Hepatocyte (in vitro differentiated cells): ENCODE measurements at regions not wholly inside any gene's neighbourhood (a gene's known extent, or its start where the extent isn't known, plus 50 kb on each side); places are given as distances from the start of the nearest gene placed in this dataset.

Experiments used
- DNase-seq: peaks from one replicate; pipeline ENCODE4 v3.0.0-alpha.2; 2016; ENCODE audit warnings: low spot score
- H2AFZ ChIP-seq: fragments of 200-600 bp; sonication (generic); 2 replicates; pipeline ENCODE4 v1.6.0; 2016; ENCODE audit warnings: antibody characterized with exemption, mild to moderate bottlenecking
- H3K27ac ChIP-seq: fragments of 200-600 bp; sonication (generic); 2 replicates; pipeline ENCODE4 v1.5.1; 2016; ENCODE audit warnings: mild to moderate bottlenecking
- H3K27me3 ChIP-seq: fragments of 200-600 bp; sonication (generic); 2 replicates; pipeline ENCODE4 v1.6.1; 2016
- H3K36me3 ChIP-seq: fragments of 200-600 bp; sonication (generic); replicated peaks from 2 replicates; pipeline ENCODE4 v1.5.1; 2016; ENCODE audit warnings: low read depth; ENCODE audit not compliant: insufficient read depth
- H3K4me1 ChIP-seq: fragments of 200-600 bp; sonication (generic); 2 replicates; pipeline ENCODE4 v1.5.1; 2016; ENCODE audit warnings: mild to moderate bottlenecking, moderate library complexity; ENCODE audit not compliant: insufficient read depth
- H3K4me2 ChIP-seq: fragments of 200-600 bp; sonication (generic); 2 replicates; pipeline ENCODE4 v1.6.0; 2016
- H3K4me3 ChIP-seq: fragments of 200-600 bp; sonication (generic); 2 replicates; pipeline ENCODE4 v1.5.1; 2016; ENCODE audit warnings: mild to moderate bottlenecking
- H3K79me2 ChIP-seq: fragments of 200-600 bp; sonication (generic); 2 replicates; pipeline ENCODE4 v1.6.0; 2017; ENCODE audit warnings: mild to moderate bottlenecking
- H3K9me2 ChIP-seq: fragments of 200-600 bp; sonication (generic); replicated peaks from 2 replicates; pipeline ENCODE4 v1.6.0; 2017; ENCODE audit warnings: mild to moderate bottlenecking; ENCODE audit not compliant: insufficient read depth
- H3K9me3 ChIP-seq: fragments of 200-600 bp; sonication (generic); 2 replicates; pipeline ENCODE4 v1.5.1; 2016; ENCODE audit warnings: low read depth, mild to moderate bottlenecking
- H4K20me1 ChIP-seq: fragments of 200-600 bp; sonication (generic); 2 replicates; pipeline ENCODE4 v1.6.0; 2016; ENCODE audit warnings: mild to moderate bottlenecking; ENCODE audit not compliant: insufficient read depth, poor library complexity, severe bottlenecking
- EZH2 ChIP-seq: fragments of 200-600 bp; sonication (generic); IDR thresholded peaks from 2 replicates; pipeline ENCODE4 v1.6.1; 2016; ENCODE audit warnings: antibody characterized with exemption, mild to moderate bottlenecking, borderline replicate concordance
- EZH2phosphoT487 ChIP-seq: fragments of 200-600 bp; sonication (generic); IDR thresholded peaks from one replicate; pipeline ENCODE4 v1.6.1; 2018; ENCODE audit warnings: antibody characterized with exemption, mild to moderate bottlenecking, low read depth, moderate library complexity; ENCODE audit not compliant: unreplicated experiment, severe bottlenecking
- WGBS: methylation state at CpG from one replicate; pipeline ENCODE4 v1.1.6; 2016; ENCODE audit warnings: low lambda C conversion rate; ENCODE audit errors: missing lambda C conversion rate; 5-methylcytosine and 5-hydroxymethylcytosine counted together
- TF ChIP-seq, protein P1 (sequence below): fragments of 200-600 bp; sonication (generic); IDR thresholded peaks from 2 replicates; pipeline ENCODE4 v1.5.1; 2016; ENCODE audit warnings: antibody characterized with exemption, mild to moderate bottlenecking; ENCODE audit not compliant: poor library complexity

DNA sequence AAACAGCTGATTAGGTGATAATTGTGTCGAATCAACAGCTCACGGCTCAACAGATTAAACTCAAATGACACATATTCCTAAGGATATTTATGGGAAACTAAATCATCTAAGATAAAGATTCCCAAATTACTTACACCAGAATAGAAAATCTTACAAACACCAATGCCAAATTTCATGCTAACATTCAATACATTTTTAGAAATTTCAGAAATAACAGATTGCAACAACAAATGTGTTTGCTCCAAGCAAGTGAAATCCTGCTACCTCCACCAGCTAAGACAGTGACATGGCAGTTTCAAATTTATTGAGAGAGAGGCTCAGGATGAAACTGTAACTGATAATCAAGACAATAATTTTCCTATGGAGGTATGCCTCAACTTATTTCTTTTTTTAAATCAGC lies 65.0 kb upstream of the EPB41L3 start:
- Histone ChIP-seq H3K4me3 (no peak overlapping the region), H3K9me3 (no peaks in the 10 kb centered on the region), H4K20me1 (no peaks in the 10 kb centered on the region), H3K4me2 (no peak overlapping the region), H2AFZ (no peak overlapping the region), H3K36me3 (no peaks in the 10 kb centered on the region), H3K27me3 (no peaks in the 10 kb centered on the region), H3K4me1 (no peaks in the 10 kb centered on the region), H3K27ac (no peak overlapping the region), H3K79me2 (no peaks in the 10 kb centered on the region), H3K9me2 (no peaks in the 10 kb centered on the region)
- no peak for DNase-seq
- WGBS: 85% methylated on average over 2 of the region's 2 CpGs
- no peak for TF ChIP-seq EZH2phosphoT487
- TF ChIP-seq EZH2: no peak
- TF ChIP-seq, protein P1, sequence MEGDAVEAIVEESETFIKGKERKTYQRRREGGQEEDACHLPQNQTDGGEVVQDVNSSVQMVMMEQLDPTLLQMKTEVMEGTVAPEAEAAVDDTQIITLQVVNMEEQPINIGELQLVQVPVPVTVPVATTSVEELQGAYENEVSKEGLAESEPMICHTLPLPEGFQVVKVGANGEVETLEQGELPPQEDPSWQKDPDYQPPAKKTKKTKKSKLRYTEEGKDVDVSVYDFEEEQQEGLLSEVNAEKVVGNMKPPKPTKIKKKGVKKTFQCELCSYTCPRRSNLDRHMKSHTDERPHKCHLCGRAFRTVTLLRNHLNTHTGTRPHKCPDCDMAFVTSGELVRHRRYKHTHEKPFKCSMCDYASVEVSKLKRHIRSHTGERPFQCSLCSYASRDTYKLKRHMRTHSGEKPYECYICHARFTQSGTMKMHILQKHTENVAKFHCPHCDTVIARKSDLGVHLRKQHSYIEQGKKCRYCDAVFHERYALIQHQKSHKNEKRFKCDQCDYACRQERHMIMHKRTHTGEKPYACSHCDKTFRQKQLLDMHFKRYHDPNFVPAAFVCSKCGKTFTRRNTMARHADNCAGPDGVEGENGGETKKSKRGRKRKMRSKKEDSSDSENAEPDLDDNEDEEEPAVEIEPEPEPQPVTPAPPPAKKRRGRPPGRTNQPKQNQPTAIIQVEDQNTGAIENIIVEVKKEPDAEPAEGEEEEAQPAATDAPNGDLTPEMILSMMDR: no peak

- 74% methylated on average over 6 of the region's 6 CpGs for WGBS
- no peaks in the 10 kb centered on the region for H3K4me1 ChIP-seq
- no peaks in the 10 kb centered on the region for H3K9me3 ChIP-seq
- no peaks in the 10 kb centered on the region for H3K79me2 ChIP-seq
- H3K27ac ChIP-seq: no peak overlapping the region
- no peak overlapping the region for H2AFZ ChIP-seq
- no peaks in the 10 kb centered on the region for H3K9me2 ChIP-seq
- TF ChIP-seq EZH2phosphoT487 (no peak), EZH2 (no peak)
- TF ChIP-seq, protein P1: no peak
- H4K20me1 ChIP-seq: no peaks in the 10 kb centered on the region
- DNase-seq: no peak
- no peaks in the 10 kb centered on the region for H3K36me3 ChIP-seq
- no peaks in the 10 kb centered on the region for H3K27me3 ChIP-seq
- no peak overlapping the region for H3K4me3 ChIP-seq
- H3K4me2 ChIP-seq: no peak overlapping the region
Observed at GRCh38 chr18:5606951-5607350, 63.2 kb upstream of the EPB41L3 start.

- Histone ChIP-seq H3K4me3 (no peak overlapping the region), H3K4me1 (peaks cover 5% of the 10 kb centered on the region), H3K4me2 (no peak overlapping the region), H3K79me2 (no peaks in the 10 kb centered on the region), H3K9me3 (no peaks in the 10 kb centered on the region), H3K36me3 (no peaks in the 10 kb centered on the region), H3K9me2 (no peaks in the 10 kb centered on the region), H2AFZ (no peak overlapping the region), H3K27ac (no peak overlapping the region), H4K20me1 (no peaks in the 10 kb centered on the region), H3K27me3 (no peaks in the 10 kb centered on the region)
- no peak for DNase-seq
- WGBS: 66% methylated on average over 2 of the region's 2 CpGs
- TF ChIP-seq, protein P1: no peak
- TF ChIP-seq EZH2phosphoT487: no peak
- TF ChIP-seq EZH2: no peak
Observed at GRCh38 chr18:5604778-5605177, 61.0 kb upstream of the EPB41L3 start.

DNA sequence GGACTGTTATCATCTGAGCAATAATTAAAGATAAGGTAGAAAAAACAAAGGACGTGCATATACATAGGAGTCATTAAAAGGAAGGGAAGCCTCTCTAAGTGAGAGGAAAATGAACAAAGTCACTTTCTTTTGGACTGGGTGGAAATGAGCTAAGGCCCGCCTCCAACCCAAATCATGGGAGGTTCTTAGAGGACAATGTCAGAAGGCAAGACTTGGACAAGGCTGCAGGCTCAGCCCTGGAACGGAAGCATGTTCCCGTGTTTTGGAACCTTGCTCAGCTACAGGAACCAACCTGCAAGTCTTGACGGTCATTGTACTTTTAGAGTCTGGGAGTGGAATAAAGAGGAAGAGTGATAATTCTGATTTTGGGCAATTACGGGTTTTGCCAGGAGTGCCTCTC lies 59.4 kb upstream of the EPB41L3 start:
- H3K79me2 ChIP-seq: no peaks in the 10 kb centered on the region
- no peaks in the 10 kb centered on the region for H3K9me2 ChIP-seq
- no peak overlapping the region for H2AFZ ChIP-seq
- no peak overlapping the region for H3K4me2 ChIP-seq
- H3K27ac ChIP-seq: no peak overlapping the region
- WGBS: 86% methylated on average over 6 of the region's 6 CpGs
- no peak overlapping the region for H3K4me3 ChIP-seq
- H3K27me3 ChIP-seq: no peaks in the 10 kb centered on the region
- no peaks in the 10 kb centered on the region for H3K9me3 ChIP-seq
- TF ChIP-seq, protein P1: no peak
- no peak for TF ChIP-seq EZH2
- TF ChIP-seq EZH2phosphoT487: no peak
- H3K36me3 ChIP-seq: no peaks in the 10 kb centered on the region
- no peak for DNase-seq
- H4K20me1 ChIP-seq: no peaks in the 10 kb centered on the region
- peaks cover 5% of the 10 kb centered on the region for H3K4me1 ChIP-seq
